Astrocyte (in vitro differentiated cells and primary cell): ENCODE measurements at regions not wholly inside any gene's neighbourhood (a gene's known extent, or its start where the extent isn't known, plus 50 kb on each side); places are given as distances from the start of the nearest gene placed in this dataset.

Source experiments
- CTCF ChIP-seq: IDR thresholded peaks from 2 replicates; pipeline ENCODE4 v1.5.1; 2011; ENCODE audit warnings: low read depth, mild to moderate bottlenecking, inconsistent platforms, low read length, moderate library complexity; ENCODE audit not compliant: insufficient read depth
- EZH2 ChIP-seq: IDR thresholded peaks from 2 replicates; pipeline ENCODE4 v1.6.1; 2012; ENCODE audit warnings: mild to moderate bottlenecking, low read length, inconsistent platforms; ENCODE audit not compliant: insufficient read depth

- TF ChIP-seq CTCF: no peak
- no peak for TF ChIP-seq EZH2
Measured at GRCh38 chr12:125564753-125565152, 499.5 kb downstream of the AACS start.
